Loucy (cell line): ENCODE measurements at regions not wholly inside any gene's neighbourhood (a gene's known extent, or its start where the extent isn't known, plus 50 kb on each side); places are given as distances from the start of the nearest gene placed in this dataset.

Experiments
- H2AFZ ChIP-seq: fragments of 200-600 bp; sonication (generic); 2 replicates; pipeline ENCODE4 v1.6.0; 2016; ENCODE audit warnings: antibody characterized with exemption, mild to moderate bottlenecking, low read length, moderate library complexity
- H3F3A ChIP-seq: fragments of 200-600 bp; 2 replicates; pipeline ENCODE4 v1.6.0; 2016; ENCODE audit warnings: antibody characterized with exemption, low read depth, mild to moderate bottlenecking
- H3K27me3 ChIP-seq: fragments of 200-600 bp; sonication (generic); 2 replicates; pipeline ENCODE4 v1.6.1; 2014; ENCODE audit warnings: low read length, mild to moderate bottlenecking; ENCODE audit not compliant: insufficient read depth, poor library complexity, severe bottlenecking
- H3K36me3 ChIP-seq: fragments of 200-600 bp; sonication (generic); 2 replicates; pipeline ENCODE4 v1.6.1; 2016; ENCODE audit warnings: low read length; ENCODE audit not compliant: insufficient read depth
- H3K4me1 ChIP-seq: fragments of 200-600 bp; sonication (generic); 2 replicates; pipeline ENCODE4 v1.5.1; 2014; ENCODE audit warnings: low read length, mild to moderate bottlenecking; ENCODE audit not compliant: insufficient read depth, poor library complexity, severe bottlenecking
- H3K4me2 ChIP-seq: fragments of 200-600 bp; sonication (generic); 2 replicates; pipeline ENCODE4 v1.6.0; 2014; ENCODE audit warnings: antibody characterized with exemption, low read length, low read depth, mild to moderate bottlenecking; ENCODE audit not compliant: poor library complexity, severe bottlenecking
- H3K4me3 ChIP-seq: fragments of 200-600 bp; sonication (generic); 2 replicates; pipeline ENCODE4 v1.5.1; 2014; ENCODE audit warnings: low read length, mild to moderate bottlenecking, mixed read lengths; ENCODE audit not compliant: poor library complexity, severe bottlenecking
- H3K79me2 ChIP-seq: fragments of 200-600 bp; sonication (generic); 2 replicates; pipeline ENCODE4 v1.6.1; 2014; ENCODE audit warnings: low read length; ENCODE audit not compliant: insufficient read depth
- H3K9ac ChIP-seq: fragments of 200-600 bp; sonication (generic); 2 replicates; pipeline ENCODE4 v1.6.0; 2014; ENCODE audit warnings: mild to moderate bottlenecking, low read depth, low read length, moderate library complexity; ENCODE audit not compliant: poor library complexity, severe bottlenecking
- H3K9me2 ChIP-seq: fragments of 200-600 bp; sonication (generic); replicated peaks from 2 replicates; pipeline ENCODE4 v1.6.1; 2016; ENCODE audit warnings: low read depth, low read length, mixed read lengths
- H3K9me3 ChIP-seq: fragments of 200-600 bp; sonication (generic); 2 replicates; pipeline ENCODE4 v1.6.1; 2014; ENCODE audit warnings: mild to moderate bottlenecking, antibody characterized with exemption, low read length, low read depth; ENCODE audit not compliant: insufficient read depth
- H4K20me1 ChIP-seq: fragments of 200-600 bp; sonication (generic); 2 replicates; pipeline ENCODE4 v1.6.0; 2014; ENCODE audit warnings: antibody characterized with exemption, low read length, mild to moderate bottlenecking; ENCODE audit not compliant: insufficient read depth, poor library complexity, severe bottlenecking
- CTCF ChIP-seq: fragments of 200-600 bp; sonication (generic); conservative IDR thresholded peaks from 2 replicates; pipeline ENCODE4 v1.5.1; 2014; ENCODE audit warnings: mild to moderate bottlenecking, antibody characterized with exemption, low read length
- EZH2phosphoT487 ChIP-seq: fragments of 200-600 bp; IDR thresholded peaks from 2 replicates; pipeline ENCODE4 v1.6.1; 2018; ENCODE audit warnings: antibody characterized with exemption, mild to moderate bottlenecking, moderate library complexity, borderline replicate concordance

DNA sequence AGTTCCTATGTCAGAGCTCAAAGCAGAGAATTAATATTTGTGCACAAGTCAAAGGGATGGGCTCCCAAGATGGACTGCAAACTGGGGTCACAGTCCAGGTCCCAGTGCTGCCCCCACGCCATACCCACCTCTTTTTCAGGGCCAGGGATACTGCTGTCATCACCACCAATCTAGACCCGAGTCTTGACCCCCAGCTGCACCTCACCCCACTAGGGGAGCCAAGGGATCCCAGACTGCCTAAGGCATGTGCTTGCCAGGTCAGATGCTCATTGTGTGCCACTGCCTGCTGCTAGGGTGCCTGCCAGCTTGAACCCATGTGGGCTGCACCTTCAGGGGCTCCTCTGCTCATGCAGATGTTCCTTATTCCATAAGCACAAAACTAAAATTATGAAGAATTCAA is 215.6 kb upstream of the NREP start:
- H3K4me1 ChIP-seq: no peaks in the 10 kb centered on the region
- H4K20me1 ChIP-seq: no peaks in the 10 kb centered on the region
- 0 out of 2 replicates have a peak overlapping the region, but pooled peaks have one; percentile 19 for H2AFZ ChIP-seq
- TF ChIP-seq EZH2phosphoT487 (no peak), CTCF (no peak)
- H3K4me2 ChIP-seq: no peak overlapping the region
- no peak overlapping the region for H3K4me3 ChIP-seq
- no peaks in the 10 kb centered on the region for H3K79me2 ChIP-seq
- no peak overlapping the region for H3K9ac ChIP-seq
- no peaks in the 10 kb centered on the region for H3K36me3 ChIP-seq
- no peaks in the 10 kb centered on the region for H3F3A ChIP-seq
- no peaks in the 10 kb centered on the region for H3K9me3 ChIP-seq
- H3K9me2 ChIP-seq: no peaks in the 10 kb centered on the region
- no peaks in the 10 kb centered on the region for H3K27me3 ChIP-seq

DNA sequence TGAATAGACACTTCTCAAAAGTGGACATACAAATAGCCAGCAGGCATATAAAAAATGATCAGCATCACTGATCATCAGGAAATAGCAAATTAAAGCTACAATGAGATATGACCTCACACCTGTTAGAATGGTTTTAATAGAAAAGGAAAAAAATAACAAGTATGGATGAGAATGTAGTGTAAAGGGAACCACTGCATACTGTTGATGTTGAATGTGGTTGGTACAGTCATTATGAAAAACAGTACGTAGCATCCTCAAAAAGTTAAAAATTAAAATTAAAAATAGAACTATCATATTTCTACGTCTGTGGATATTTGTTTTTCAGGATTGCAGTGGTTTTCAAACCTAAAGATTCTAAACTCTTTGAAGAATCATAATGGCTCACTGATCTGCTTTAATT is 215.1 kb upstream of the NREP start:
- no peaks in the 10 kb centered on the region for H3K4me1 ChIP-seq
- TF ChIP-seq CTCF (no peak), EZH2phosphoT487 (no peak)
- no peaks in the 10 kb centered on the region for H3K27me3 ChIP-seq
- H4K20me1 ChIP-seq: no peaks in the 10 kb centered on the region
- no peaks in the 10 kb centered on the region for H3K79me2 ChIP-seq
- no peak overlapping the region for H2AFZ ChIP-seq
- H3F3A ChIP-seq: no peaks in the 10 kb centered on the region
- no peaks in the 10 kb centered on the region for H3K36me3 ChIP-seq
- H3K4me3 ChIP-seq: no peak overlapping the region
- H3K9me2 ChIP-seq: no peaks in the 10 kb centered on the region
- H3K4me2 ChIP-seq: no peak overlapping the region
- no peak overlapping the region for H3K9ac ChIP-seq
- no peaks in the 10 kb centered on the region for H3K9me3 ChIP-seq

DNA sequence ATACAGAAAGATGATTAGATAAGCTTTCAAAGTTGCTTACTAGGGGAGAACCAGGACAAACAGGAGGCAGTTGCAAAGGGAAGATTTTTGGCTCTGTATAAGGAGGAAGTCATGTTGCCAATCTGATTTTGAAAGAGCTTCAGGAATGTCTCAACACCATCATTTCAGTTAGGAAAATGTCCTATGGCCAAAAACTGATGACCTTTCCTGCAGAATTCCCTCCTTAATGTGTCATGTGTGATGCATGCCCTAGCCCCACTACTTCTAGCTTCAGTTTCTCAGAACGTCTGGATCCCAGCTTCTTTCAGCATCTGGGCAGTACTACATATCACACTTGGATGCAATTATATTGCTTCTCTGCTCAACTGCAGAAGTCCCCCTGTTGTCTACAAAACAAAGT is 211.5 kb upstream of the NREP start:
- TF ChIP-seq EZH2phosphoT487 (no peak), CTCF (no peak)
- Histone ChIP-seq H2AFZ (no peak overlapping the region), H4K20me1 (no peaks in the 10 kb centered on the region), H3K4me2 (no peak overlapping the region), H3F3A (no peaks in the 10 kb centered on the region), H3K27me3 (no peaks in the 10 kb centered on the region), H3K9ac (no peak overlapping the region), H3K9me3 (no peaks in the 10 kb centered on the region), H3K9me2 (no peaks in the 10 kb centered on the region), H3K79me2 (no peaks in the 10 kb centered on the region), H3K36me3 (no peaks in the 10 kb centered on the region), H3K4me3 (no peak overlapping the region), H3K4me1 (no peaks in the 10 kb centered on the region)
